ENCODE measurements at regions not wholly inside any gene's neighbourhood (a gene's known extent, or its start where the extent isn't known, plus 50 kb on each side); places are given as distances from the start of the nearest gene placed in this dataset.
"Not testable (repeated sequence)": the region's sequence is repeated elsewhere in the genome, so short reads cannot be mapped to it uniquely, and the experiment has no call there.

DNA sequence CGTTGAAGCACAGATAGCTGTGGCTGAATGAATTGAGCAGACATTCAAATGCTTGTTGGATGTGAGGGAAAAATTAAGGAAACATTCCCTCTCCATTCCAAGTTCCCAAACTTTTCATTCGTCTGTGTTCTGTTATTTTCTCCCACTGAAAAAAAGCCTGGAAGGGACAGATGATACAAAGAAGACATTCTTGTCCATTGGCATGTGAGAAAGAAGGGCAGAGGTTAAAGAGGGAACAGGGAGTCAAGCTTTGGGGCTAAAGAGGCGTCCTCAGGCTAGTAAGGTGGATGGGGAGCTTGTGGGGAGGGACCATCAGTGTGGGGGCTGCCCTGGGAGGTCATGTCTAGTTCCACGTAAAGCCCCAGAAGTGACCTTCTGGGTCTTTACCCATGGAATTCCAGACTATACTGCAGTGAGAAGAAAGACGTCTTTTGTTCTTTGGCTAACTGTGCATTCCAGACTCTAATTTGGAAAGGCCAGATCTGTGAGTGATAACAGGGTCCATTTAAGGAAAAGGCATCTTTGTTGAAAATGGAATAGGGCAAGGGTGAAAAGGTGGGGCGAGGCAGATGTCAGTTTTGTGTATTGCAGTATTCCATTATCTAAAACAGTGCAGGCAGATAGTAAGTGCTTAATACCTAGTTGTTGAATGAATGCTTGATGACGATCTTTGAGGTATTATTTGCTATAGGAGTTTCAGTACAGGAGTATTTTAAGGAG is 117.5 kb downstream of the SOX4 start:
- no peak for DNase-seq

DNA sequence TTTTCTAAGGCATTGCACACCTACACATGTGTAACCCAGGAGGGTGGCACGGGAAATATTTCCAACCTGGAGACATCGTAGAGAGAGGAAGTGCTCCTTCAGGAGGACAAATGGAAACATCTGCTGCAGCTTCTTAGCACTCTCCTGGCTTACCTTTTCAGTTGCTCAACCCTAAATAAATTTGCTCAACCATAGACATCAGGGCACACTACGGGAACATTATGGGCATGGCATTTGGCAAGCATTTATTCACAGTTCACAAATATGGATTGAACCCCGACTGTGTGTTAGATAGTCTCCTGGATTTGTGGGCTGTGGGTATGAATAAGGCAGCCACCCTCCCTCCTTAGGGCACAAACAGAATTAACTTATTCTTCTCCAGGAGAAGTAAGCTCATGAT is 118.7 kb downstream of the SOX4 start:
- DNase-seq = no peak

DNA sequence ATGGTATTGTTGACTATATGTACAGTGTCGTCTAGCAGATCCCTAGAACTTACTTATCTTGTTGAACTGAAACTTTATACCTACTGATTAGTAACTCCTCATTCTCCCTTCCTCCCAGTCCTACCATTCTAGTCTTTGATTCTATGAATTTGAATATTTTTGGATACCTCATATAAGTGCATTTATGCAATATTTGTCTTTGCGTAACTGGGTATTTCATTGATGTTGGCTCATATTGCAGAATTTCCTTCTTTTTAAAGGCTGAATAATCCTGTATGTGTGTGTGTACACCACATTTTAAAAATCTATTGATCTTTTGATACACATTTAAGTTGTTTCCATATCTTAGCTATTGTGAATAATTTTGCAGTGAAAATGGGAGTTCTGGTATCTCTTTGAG is 119.9 kb downstream of the SOX4 start:
- DNase-seq = no peak

DNA sequence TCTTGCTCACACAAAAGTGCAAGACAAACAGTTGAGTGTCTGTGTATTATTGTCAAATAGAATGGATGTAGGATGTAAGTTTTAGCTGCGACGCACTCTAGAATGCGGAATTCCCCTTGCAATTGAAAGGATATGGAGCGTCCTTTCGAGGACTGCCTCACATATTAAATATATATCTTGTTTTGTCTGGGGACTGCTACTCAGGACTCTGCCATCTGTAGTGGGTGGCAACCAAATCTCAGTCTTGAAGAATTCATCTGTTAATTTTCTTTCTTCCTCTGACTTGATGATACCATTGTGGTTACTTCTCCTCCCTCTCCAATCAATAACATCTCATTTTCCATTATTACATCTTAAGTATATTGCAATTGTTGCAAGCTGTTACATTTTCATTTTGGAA is 121.6 kb downstream of the SOX4 start:
- DNase-seq = no peak

DNA sequence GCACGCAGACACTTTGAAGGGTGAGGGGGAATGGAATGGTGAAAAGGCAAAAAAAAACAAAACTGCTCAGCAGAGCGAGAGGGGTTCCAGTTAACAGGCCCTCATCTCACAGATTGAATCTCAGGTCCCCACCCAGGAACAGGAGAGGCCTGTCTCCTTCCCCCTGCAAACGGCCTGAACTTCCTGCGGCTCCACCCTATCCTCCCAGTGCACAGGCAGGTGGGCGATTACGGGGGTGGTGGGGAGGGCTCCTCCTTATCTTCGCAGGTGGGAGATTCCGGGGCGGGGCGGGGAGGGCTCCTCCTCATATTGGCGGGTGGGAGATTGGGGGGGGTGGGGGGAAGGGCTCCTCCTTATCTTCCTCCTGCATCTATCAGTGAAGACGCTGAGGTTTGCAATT is 129.0 kb downstream of the SOX4 start:
- DNase-seq = no peak

DNA sequence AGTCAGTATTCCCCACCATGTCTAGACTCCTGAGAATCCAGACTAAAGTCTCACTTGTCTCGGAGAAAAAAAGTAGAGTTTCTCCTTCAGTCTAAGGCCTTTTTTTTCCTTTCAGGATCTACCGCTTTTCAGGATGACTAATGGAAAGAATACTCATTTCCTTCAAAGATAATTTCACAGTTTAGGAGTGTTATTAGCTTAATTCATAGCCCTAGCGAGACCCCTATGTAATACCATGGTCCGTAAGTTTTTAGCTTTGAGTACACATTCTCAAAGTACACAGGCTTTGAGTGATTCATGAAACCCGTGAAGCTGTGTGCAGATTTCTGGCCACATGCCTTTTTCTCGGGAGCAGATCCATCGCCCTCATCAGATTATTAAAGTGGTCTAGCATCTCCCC is 133.1 kb downstream of the SOX4 start:
- DNase-seq = no peak

DNA sequence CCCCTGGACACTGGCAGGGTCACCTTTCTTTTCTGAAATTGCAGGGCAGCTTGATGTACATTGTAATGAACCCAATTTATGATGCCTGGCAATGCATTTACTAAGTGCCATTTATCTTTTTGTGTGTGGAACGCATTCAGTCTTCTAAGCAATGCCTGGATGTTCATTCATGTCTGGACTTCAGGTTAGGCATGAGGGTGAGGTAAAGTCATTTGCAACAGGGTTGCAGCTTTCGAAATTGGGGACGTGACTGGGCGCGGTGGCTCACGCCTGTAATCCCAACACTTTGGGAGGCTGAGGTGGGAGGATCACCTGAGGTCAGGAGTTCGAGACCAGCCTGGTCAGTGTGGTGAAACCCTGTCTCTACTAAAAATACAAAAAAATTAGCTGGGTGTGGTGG is 134.6 kb downstream of the SOX4 start:
- no peak for DNase-seq

DNA sequence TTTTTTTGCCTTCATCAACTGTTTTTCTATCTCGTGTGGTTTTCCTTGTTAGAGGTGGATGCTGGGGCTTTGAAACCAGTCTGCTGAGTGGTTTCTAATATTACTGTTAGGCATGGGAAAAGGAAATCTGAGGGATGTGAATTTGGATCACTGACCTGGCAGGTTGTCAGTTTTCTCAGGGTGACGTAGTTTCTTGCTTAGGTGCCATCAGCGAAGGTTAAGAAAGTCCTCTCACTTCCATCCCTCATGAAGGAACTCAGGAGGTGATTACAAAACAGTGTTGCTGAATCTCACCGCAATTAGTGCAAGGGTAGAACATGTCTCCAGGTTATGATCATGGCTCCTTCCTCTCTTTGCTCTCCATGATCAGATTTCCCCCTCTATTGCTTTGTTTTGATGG is 135.9 kb downstream of the SOX4 start:
- no peak for DNase-seq

DNA sequence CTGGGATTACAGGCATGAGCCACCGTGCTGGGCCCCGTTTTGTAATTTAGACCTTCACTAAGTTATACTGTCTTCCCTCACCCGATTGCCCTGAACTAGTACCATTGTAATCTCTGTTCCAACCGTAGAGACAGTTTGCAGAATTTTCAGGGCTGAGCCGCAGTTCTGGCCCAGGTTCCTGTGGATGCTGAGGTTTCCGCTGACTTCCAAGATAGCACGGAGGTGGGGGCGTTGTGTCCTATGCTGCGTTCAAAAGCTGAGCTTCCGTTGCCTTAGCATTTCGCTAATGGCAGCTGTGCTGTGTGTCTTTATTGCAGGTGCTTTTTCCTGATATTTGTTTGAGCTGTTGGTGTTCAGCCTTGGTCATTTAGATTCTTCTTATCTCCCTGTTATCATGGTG is 137.0 kb downstream of the SOX4 start:
- no peak for DNase-seq

DNA sequence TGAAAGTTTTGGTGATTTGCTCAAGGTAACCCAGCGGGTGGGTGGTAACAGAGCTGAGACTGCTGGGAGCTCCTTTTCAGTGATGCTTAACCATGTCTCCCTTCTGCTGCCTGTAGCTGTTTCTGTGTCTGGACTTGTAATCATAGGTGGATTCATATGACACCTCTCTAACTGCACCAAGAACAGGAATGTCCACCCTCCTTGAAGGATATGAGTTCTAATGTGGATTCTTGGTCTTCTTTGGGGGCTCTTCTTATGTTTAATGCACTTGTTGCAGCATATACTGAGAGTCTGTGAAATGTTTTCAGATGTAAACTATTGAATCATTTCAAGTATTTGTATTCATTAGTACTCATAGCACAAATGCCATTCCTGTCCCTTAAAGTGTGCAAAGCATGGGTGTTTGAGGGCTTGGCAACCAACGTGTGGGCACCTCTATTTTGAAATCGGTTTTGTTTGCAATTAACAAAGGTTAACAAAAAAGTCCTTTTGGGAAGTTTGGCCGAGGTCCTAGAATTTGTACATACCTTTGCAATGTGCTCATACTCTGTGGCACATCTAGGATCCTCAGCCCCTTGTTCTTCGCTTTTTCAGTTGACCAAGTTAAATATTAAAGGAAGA is 138.0 kb downstream of the SOX4 start:
- DNase-seq = no peak

DNA sequence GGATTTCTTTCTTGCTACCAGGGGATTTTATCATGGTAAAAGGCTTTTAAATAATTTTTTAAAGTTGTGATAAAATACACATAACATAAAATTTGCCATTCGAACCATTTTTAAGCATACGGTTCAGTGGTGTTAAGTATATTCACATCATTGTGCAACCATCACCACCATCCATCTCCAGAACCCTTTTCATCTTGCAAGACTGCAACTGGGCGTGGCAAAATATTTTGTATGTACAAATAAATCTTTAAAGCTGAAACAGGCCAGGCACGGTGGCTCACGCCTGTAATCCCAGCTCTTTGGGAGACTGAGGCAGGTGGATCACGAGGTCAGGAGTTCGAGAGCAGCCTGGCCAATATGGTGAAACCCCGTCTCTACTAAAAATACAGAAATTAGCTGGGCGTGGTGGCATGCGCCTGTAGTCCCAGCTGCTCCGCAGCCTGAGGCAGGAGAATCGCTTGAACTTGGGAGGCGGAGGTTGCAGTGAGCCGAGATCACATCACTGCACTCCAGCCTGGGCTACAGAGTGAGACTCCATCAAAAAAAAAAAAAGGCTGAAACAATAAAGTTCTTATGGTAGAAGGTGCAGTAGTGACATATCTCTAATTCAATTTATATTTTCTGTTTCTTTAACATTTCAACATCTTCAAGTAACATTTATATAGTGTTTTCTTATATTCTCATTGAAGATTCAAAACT is 138.6 kb downstream of the SOX4 start:
- not testable (repeated sequence) for DNase-seq

DNA sequence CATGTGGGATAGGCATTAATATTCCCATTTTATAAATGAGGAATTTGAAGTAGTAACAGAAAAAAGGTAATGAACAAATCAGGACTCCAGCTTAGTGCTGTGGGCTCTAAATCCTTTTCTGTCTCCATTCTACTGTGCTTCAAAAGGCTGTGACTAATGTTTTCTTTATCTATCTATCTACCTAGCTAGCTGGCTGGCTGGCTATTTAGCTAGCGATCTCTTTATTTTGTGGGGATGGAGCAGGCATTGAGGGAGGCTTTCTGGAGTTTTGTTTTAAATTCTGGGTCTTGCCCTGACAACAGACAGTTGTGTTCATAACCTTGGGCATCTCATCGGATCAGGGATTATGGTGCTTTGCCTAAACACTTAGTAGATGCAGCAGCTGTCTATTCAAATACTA is 139.2 kb downstream of the SOX4 start:
- DNase-seq = no peak

DNA sequence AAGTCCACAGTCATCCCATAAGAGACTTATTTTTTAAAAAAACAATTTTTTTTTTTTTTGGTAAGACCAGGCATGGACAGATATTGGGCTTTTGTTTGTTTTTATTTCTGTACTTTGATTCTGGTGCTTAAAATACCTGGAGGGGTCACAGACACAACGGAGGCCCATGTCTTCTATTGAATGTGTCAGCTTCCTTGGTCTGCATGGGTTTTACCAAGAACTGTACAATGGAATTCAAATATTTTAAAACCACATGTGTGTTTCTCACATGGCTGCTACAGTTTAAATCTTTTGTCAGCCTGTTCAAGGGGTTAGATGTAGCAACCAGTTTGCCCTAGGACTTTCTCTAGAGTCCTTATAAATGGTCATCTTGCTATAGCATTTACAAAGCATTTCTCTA is 139.8 kb downstream of the SOX4 start:
- DNase-seq = no peak

DNA sequence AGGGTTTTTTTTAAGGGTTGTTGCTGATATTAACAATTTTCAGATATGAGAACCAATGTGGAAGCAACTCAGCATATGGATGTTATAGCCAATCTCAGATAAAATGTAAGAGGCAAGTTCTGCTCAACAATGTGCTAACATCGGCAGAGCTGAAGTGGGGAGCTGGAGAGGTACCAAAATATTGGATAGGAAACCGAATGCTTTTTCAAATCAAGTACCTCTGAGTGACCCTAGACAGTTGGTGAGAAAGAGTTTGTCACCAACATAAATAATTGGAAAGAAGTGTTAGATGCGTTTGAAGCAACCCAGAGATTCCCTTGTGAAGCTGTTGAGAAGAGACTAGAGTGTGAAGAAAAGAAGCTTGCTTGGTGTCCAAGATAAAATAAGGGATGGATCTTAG is 140.7 kb downstream of the SOX4 start:
- DNase-seq = no peak

DNA sequence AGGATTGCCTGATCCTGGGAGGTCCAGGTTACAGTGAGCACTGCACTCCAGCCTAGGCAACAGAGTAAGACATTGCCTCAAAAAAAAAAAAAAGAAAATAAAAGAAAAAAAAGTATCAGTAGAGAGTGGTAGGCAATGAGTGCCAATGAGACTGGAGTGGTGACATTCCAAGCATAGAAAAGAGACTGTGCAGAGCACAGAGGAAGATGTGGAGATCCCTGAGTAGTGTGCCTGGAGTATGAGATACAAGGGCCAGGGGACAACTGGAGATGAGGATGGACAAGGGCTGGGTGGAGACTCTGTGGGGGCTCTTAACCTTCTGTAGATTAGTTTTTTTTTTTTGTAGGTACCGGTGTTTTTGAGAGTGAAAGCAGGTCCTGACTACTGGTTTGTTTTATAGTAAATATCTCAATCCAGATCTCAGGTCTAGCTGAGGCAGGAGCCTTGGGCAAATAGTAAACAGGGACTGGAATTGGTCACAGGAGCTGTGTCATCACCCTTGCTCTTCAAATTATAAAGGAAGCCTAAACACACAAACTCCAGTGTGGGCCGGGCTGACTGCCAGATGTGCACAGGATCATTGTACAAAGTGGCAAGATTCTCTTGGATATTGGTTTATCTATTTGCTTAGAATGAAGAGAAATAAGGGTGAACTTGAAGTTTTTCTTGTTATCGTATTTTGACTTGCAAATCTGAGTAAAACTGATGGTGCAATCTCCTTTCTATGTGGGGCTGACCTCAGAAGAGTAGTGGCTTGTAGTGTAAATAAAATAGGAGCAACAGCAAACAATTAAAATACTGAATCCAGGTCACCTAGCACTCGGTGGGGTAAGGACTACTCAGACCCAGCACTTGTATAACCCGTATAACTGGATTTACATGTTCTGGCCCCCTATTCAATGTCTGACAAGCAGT is 144.9 kb downstream of the SOX4 start:
- DNase-seq = no peak

DNA sequence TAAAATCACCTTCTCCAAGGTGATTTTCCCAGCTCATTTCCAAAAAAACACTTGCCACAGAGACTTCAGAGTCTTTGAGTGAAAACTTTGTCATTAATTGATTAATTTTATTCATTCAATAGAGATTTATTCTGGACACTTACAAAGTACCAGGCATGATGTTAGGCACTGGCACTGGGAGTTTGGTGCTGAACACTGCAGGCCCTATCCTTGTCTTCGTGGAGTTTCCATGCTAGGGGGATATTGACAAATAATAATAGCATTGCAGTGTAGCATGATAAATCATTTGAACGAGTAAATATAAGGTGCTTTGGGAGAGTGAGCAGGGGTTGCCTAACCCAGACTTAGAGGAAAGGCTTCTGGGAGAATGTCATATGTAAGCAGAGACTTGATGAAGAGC is 145.7 kb downstream of the SOX4 start:
- no peak for DNase-seq

DNA sequence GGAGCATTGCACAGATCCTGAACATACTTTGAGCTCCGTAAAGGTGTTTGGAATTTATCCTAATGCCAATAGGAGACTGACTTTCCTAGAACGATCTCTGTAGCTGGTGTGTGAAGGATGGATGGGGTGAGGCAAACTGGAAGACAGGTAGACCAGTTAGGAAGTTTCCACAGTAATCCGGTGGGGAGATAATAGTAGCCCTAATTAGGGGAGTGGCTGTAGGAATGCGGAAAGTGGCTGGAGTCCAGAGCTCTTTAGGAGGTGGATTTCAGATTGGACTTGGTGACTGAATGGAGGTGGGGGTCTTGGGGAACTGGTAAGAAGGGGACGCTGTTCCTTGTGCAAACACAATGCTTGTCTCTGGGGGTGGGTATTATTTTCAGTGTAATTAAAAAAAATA is 146.3 kb downstream of the SOX4 start:
- no peak for DNase-seq

DNA sequence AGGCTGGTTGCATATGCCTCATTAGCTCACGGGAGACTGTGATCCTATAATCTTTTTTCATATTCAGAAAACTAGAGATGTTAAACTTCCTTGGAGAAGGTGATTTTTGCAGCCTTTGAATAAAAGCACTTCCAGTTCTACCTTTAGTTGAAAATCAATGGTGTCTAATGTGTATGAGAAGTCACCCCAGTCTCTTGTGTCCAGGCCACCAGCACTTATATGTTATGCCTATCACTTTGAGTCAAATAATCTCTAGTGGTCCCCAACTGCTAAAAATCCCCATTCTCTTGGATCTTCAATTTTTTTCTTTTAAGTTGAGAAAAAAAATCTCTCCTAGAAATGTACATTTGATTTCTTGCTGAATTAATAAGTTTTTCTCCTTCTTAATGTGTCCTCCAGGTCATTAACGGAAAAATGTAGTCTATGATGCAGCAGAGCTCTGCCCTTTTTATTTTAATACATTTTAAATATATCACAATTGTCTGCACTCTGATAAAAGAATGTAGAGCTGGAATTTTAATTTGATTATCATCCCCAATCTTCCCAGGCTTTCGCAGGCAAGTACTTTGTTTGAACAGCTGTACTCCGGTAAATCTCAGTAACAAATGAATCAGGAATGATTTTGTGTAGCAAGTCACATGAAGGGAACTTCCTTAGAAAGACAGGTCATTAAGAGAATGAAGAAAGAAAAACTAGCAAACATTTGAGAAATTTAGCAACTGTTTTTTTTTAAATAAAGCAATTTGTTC is 147.0 kb downstream of the SOX4 start:
- DNase-seq = no peak

DNA sequence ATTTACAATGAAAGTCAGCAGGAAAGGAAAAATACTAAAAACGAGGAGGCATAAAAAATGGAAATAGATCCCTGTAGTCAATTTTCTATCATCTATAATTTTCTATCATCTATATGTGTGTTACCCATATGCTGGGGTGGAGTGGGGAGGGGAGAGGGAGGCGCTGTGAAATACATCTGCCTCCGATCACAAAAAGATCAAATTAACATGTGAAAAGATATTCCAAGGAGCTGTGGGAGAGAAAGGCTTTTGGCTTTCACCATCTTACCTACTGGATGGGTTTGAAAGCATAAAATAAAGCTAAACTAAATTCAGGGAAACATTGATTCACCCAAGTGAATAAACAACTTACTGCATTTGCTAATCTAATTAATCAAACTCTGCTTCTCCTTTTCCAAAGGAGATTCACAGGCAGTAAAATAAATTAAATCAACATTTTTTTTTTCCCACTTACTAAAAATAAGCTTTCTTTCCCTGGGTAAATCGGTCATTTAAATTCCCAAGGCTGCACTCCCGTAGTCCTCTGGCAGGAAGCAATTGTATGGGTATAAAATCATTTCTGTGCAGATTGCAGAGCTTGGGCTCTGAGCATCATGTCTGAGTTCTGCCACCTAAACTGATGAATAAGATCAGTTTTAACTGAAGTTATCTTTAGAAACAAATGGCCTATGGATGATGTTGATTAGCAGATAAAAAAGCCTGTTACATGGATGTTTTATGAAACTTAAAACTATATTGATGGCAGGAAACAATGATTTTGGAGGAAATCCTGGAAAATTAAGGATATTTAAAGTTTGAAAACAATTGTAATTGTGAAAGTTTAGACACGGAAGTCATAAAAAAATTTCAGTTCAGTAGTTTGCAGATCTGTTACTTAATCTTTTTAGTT is 147.9 kb downstream of the SOX4 start:
- no peak for DNase-seq

DNA sequence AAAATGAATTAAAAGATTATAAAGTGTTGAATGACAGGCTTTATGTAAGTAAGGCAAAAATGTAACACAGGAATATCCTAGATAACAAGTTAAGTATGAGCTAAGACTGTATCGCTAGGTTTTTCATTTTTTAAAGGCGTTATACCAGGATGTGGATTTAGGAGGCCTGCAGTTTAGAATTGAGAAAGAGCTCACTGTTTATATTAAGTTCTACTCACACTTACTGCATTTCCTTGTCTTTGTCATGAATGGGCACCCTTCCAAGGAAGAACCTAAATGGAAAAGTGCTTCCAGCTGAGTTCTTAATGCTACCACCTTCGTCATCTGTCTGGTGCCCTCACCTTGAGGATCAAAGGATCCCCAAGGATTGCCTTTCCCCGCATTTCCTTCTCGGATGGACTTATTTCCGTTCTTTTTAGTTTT is 148.7 kb downstream of the SOX4 start:
- DNase-seq = no peak

DNA sequence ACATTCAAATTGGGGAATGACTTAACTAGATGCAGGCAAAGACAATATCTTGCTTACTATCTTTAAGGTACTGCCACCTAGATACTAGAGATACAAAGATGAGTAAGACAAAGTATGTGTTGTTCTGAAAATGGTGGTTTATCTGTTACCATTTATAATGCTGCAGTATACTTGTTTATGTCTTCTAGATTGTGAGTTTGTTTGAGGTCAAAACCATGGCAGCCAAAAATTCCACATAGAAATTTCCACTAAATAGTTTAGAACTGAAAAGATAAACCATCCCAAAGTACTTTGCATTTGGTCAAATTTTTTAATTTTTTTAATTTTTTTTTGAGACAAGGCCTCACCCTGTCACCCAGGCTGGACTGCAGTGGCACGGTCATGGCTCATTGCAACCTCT is 150.8 kb downstream of the SOX4 start:
- DNase-seq = no peak

All from activated gamma-delta T cell treated with Interleukin-2 at 50 U/mL for 16 hours (primary cell).